RWPE2 (cell line): ENCODE measurements at regions not wholly inside any gene's neighbourhood (a gene's known extent, or its start where the extent isn't known, plus 50 kb on each side); places are given as distances from the start of the nearest gene placed in this dataset.
"Not testable (repeated sequence)": the region's sequence is repeated elsewhere in the genome, so short reads cannot be mapped to it uniquely, and the experiment has no call there.

Source experiments
- ATAC-seq: fragments of 200-7000 bp; cut with Tn5 transposase; 3 replicates; pipeline ENCODE4 v1.9.1; 2021; ENCODE audit warnings: low read depth
- DNase-seq: peaks from one replicate; pipeline ENCODE4 v3.0.0-alpha.2; 2020; ENCODE audit warnings: low spot score
- H3K27ac ChIP-seq: fragments of 450-650 bp; 2 replicates; pipeline ENCODE4 v1.5.1; 2017; ENCODE audit warnings: mild to moderate bottlenecking; ENCODE audit not compliant: poor library complexity, severe bottlenecking
- H3K27me3 ChIP-seq: fragments of 250-450 bp; sonication (Bioruptor Pico); 2 replicates; pipeline ENCODE4 v1.5.1; 2021; ENCODE audit warnings: mild to moderate bottlenecking, moderate library complexity; ENCODE audit not compliant: insufficient read depth, poor library complexity, severe bottlenecking
- H3K36me3 ChIP-seq: fragments of 250-450 bp; sonication (Bioruptor Pico); 2 replicates; pipeline ENCODE4 v1.5.1; 2020; ENCODE audit warnings: low read depth, mild to moderate bottlenecking, moderate library complexity
- H3K4me1 ChIP-seq: fragments of 250-450 bp; sonication (Bioruptor Pico); 2 replicates; pipeline ENCODE4 v1.5.1; 2021; ENCODE audit warnings: mild to moderate bottlenecking, moderate library complexity; ENCODE audit not compliant: insufficient read depth, poor library complexity, severe bottlenecking
- H3K4me3 ChIP-seq: fragments of 250-450 bp; sonication (Bioruptor Pico); 2 replicates; pipeline ENCODE4 v1.5.1; 2021; ENCODE audit warnings: mild to moderate bottlenecking, moderate library complexity; ENCODE audit not compliant: severe bottlenecking
- H3K9me3 ChIP-seq: fragments of 250-450 bp; sonication (Bioruptor Pico); 2 replicates; pipeline ENCODE4 v1.5.1; 2021; ENCODE audit warnings: mild to moderate bottlenecking, moderate library complexity; ENCODE audit not compliant: severe bottlenecking
- TF ChIP-seq, protein P1 (sequence below): fragments of 450-650 bp; IDR thresholded peaks from one replicate; pipeline ENCODE4 v1.5.1; 2017; ENCODE audit warnings: mild to moderate bottlenecking, moderate library complexity; ENCODE audit not compliant: poor library complexity, severe bottlenecking

DNA sequence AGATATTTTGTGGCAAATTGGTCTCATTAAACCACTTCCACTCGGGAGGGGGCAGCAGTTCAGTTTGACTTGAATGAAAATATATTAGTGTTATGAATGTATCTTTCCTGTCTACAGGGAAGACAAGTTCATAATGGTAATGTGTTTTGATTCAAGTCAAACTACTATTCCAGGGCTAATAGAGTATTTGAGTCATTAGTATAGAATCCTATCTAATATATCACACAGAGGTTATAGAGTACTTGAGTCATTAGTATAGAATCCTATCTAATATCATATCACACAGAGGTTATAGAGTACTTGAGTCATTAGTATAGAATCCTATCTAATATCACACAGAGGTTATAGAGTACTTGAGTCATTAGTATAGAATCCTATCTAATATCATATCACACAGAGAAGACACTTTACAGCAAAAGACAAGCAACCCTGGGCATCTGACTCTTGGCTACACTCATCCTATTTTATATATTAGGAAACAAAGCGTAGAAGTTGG is 199.7 kb upstream of the MAGI2 start:
- no peaks in the 10 kb centered on the region for H3K9me3 ChIP-seq
- H3K4me1 ChIP-seq, result peaks cover 4% of the 10 kb centered on the region
- no peak overlapping the region for H3K4me3 ChIP-seq
- H3K36me3 ChIP-seq, result no peaks in the 10 kb centered on the region
- ATAC-seq (peak; percentile 76), DNase-seq (no peak)
- TF ChIP-seq, protein P1, sequence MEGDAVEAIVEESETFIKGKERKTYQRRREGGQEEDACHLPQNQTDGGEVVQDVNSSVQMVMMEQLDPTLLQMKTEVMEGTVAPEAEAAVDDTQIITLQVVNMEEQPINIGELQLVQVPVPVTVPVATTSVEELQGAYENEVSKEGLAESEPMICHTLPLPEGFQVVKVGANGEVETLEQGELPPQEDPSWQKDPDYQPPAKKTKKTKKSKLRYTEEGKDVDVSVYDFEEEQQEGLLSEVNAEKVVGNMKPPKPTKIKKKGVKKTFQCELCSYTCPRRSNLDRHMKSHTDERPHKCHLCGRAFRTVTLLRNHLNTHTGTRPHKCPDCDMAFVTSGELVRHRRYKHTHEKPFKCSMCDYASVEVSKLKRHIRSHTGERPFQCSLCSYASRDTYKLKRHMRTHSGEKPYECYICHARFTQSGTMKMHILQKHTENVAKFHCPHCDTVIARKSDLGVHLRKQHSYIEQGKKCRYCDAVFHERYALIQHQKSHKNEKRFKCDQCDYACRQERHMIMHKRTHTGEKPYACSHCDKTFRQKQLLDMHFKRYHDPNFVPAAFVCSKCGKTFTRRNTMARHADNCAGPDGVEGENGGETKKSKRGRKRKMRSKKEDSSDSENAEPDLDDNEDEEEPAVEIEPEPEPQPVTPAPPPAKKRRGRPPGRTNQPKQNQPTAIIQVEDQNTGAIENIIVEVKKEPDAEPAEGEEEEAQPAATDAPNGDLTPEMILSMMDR, result no peak
- peak overlapping the region; percentile 19 for H3K27ac ChIP-seq
- no peaks in the 10 kb centered on the region for H3K27me3 ChIP-seq

DNA sequence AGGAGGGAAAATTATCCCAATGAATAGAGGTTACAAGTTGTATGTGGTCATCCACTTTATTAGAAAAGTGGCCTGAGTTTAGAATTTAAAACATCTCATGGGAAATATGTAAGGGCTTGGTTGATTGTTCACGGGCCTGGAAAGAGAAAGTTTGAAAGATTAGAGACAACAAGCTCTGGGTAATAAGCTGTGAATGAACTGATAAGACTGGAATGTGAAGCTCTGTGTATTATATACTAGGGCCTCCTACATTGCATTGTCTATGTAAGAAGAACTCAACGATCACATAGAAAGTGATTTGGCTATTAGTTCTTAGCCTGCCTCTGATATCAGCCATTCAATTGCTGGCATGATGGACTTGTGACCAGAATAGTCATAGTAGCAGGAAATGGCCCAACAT is 199.2 kb upstream of the MAGI2 start:
- Histone ChIP-seq H3K4me1 (peaks cover 4% of the 10 kb centered on the region), H3K27ac (peak overlapping the region; percentile 19), H3K36me3 (no peaks in the 10 kb centered on the region), H3K27me3 (no peaks in the 10 kb centered on the region), H3K9me3 (no peaks in the 10 kb centered on the region), H3K4me3 (no peak overlapping the region)
- ATAC-seq (no peak), DNase-seq (no peak)
- TF ChIP-seq, protein P1, result no peak

DNA sequence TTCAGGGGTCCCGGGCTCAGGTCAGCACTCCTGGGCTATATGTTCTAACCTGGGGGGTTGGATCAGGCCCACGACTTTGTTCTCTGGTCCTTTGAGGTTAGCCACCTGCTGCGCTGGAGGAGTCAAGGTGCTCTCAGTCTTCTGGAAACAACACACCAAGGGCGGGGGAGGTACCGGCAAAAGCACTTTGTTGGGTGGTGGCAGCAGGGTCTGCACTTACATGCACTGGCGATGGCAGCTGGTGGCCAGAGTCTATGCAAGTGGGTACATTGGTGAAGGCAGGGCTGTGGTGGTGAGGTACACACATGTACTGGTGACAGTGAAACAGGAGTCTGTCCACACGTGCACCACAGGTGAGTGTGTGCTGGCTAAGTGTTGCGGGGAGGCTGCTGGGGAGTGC is 194.2 kb upstream of the MAGI2 start:
- DNase-seq (no peak), ATAC-seq (no peak)
- TF ChIP-seq, protein P1, result no peak
- Histone ChIP-seq H3K4me1 (no peaks in the 10 kb centered on the region), H3K9me3 (no peaks in the 10 kb centered on the region), H3K27ac (no peak overlapping the region), H3K36me3 (no peaks in the 10 kb centered on the region), H3K4me3 (no peak overlapping the region), H3K27me3 (no peaks in the 10 kb centered on the region)

DNA sequence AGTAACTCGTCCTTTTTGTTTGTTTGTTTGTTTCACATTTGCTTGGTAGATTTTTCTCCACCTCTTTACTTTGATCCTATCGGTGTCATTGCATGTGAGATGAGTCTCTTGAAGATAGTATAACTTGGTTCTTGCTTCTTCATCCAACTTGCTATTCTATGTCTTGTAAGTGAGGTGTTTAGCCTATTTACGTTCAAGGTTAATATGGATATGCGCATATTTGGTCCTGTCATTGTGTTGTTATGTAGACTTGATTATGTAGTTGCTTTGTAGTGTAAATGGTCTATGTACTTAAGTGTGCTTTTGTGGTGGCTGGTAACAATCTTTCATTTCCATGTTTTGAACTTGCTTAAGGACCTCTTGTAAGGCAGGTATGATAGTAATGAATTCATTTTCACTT is 192.8 kb upstream of the MAGI2 start:
- H3K27me3 ChIP-seq, result no peaks in the 10 kb centered on the region
- H3K4me1 ChIP-seq, result no peaks in the 10 kb centered on the region
- ATAC-seq (no peak), DNase-seq (no peak)
- no peaks in the 10 kb centered on the region for H3K36me3 ChIP-seq
- no peak overlapping the region for H3K27ac ChIP-seq
- TF ChIP-seq, protein P1, result no peak
- no peaks in the 10 kb centered on the region for H3K9me3 ChIP-seq
- H3K4me3 ChIP-seq, result no peak overlapping the region

DNA sequence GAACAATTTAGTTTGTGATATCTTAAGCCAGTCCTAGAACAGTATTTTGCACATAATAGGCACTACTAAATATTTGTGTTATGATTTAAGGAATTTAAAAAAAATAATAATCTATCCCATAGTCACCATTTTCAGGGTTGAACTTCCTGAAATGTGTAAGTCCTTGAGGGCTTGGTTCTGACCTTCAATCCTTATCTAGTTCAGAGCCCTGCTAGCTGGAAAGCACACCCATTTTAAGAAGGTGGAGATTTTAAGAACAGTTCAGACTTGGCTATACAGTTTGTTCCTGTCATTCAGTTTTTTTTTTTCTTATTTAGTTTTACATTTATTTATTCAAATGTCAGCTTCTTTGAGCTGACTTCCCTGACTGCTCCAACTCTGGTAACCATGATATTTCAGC is 183.4 kb upstream of the MAGI2 start:
- no peak for DNase-seq
- no peaks in the 10 kb centered on the region for H3K9me3 ChIP-seq
- H3K27me3 ChIP-seq, result no peaks in the 10 kb centered on the region
- no peak for ATAC-seq
- H3K4me1 ChIP-seq, result no peaks in the 10 kb centered on the region
- no peak overlapping the region for H3K27ac ChIP-seq
- TF ChIP-seq, protein P1, result no peak
- no peak overlapping the region for H3K4me3 ChIP-seq
- no peaks in the 10 kb centered on the region for H3K36me3 ChIP-seq

DNA sequence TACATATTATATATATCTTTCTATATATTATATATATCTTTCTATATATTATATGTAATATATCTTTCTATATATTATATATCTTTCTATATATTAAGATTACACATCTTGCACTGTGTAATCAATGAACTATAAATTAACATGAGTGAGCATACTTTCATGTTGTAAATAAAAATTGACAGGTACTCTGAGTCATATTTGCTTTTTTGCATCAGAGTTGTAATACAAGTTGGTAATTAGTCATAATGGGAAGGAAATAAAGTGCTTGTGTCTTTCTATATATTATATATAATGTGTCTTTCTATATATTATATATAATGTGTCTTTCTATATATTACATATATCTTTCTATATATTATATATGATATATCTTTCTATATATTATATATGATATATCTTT is 172.5 kb upstream of the MAGI2 start:
- not testable (repeated sequence) for H3K36me3 ChIP-seq, H3K27ac ChIP-seq, DNase-seq, H3K27me3 ChIP-seq, ATAC-seq, H3K4me3 ChIP-seq, H3K9me3 ChIP-seq
- H3K4me1 ChIP-seq, result peaks cover 23% of the 10 kb centered on the region
